Suprapubic skin (tissue), 4 donors: ENCODE measurements at regions not wholly inside any gene's neighbourhood (a gene's known extent, or its start where the extent isn't known, plus 50 kb on each side); places are given as distances from the start of the nearest gene placed in this dataset.

Experiments
- DNase-seq, 2 donors: peaks; one replicate each; pipeline ENCODE4 v3.0.0-alpha.2; 2019; ENCODE audit warnings: low spot score in 2 of 2
- H3K27ac ChIP-seq: fragments of 200-600 bp; sonication (generic); one replicate; pipeline ENCODE4 v1.5.1; 2019
- H3K27me3 ChIP-seq: fragments of 200-600 bp; sonication (generic); one replicate; pipeline ENCODE4 v1.5.1; 2019
- H3K36me3 ChIP-seq: fragments of 200-600 bp; sonication (generic); one replicate; pipeline ENCODE4 v1.5.1; 2019
- H3K4me1 ChIP-seq: fragments of 200-600 bp; sonication (generic); one replicate; pipeline ENCODE4 v1.5.1; 2019
- H3K4me3 ChIP-seq: fragments of 200-600 bp; sonication (generic); one replicate; pipeline ENCODE4 v1.5.1; 2019; ENCODE audit warnings: mild to moderate bottlenecking
- H3K9me3 ChIP-seq: fragments of 200-600 bp; sonication (generic); one replicate; pipeline ENCODE4 v1.5.1; 2019
- EP300 ChIP-seq: sonication (generic); formaldehyde crosslinking; IDR thresholded peaks from one replicate; pipeline ENCODE4 v1.6.1; 2017; ENCODE audit warnings: antibody characterized with exemption
- POLR2A ChIP-seq, 2 donors: fragments of 450-650 bp; IDR thresholded peaks; one replicate each; pipeline ENCODE4 v1.6.1; 2017; ENCODE audit warnings: antibody characterized with exemption in 2 of 2, mild to moderate bottlenecking in 2 of 2, moderate library complexity in 2 of 2
- POLR2AphosphoS5 ChIP-seq, 3 donors: sonication (generic); formaldehyde crosslinking; IDR thresholded peaks; one replicate each; pipeline ENCODE4 v1.6.1; 2017; ENCODE audit warnings: antibody characterized with exemption in 3 of 3
- WGBS: methylation state at CpG from one replicate; pipeline ENCODE4 v1.1.5; 2018; 5-methylcytosine and 5-hydroxymethylcytosine counted together
- TF ChIP-seq, protein P1 (sequence below), 2 donors: fragments of 200-600 bp in 1 of 2; fragments of 450-650 bp in 1 of 2; sonication (generic) in 1 of 2; IDR thresholded peaks; one replicate each; pipeline ENCODE4 v1.5.1; 2016 to 2019; ENCODE audit warnings: antibody characterized with exemption in 2 of 2, mild to moderate bottlenecking in 1 of 2, moderate library complexity in 1 of 2

DNA sequence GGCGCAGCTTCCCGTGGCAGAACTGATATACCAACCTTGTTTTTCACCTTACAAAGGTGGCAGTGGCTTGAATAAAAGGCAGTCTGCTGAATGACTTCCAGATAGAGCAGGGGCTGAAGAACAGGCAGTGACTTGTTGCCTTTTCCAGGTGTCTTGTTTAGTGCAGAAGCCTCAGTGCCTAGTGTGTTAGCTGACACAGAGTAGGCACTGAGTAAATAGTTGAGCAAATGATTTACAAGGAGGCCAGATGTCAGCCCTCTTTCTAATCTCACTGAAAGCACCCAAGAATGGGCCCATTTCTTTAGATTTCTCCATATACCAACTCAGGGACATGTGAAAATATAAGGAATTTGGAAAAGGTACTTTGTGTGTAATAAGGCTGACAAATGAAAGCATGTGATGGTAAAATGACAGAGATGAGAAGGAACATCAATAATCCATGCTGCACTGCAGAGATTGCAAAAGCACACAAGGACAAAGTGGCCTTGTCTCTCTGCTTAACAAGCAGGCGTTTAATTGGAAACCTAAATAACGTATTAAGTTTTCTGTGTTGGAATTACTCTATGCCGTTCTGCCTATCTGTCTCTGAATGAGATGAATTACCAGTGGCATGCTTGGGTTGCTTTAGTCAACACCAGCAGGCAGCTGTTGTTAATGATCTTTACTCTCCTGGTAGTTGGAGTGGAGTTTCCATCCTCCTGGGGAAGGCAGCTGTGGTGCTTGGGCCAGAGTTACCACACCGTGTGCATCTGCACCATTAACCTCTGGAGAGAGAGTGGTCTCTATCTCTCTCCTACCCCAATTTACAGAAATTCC, 360.1 kb upstream of the C9orf72 start:
- DNase-seq: no peak
- no peak for TF ChIP-seq POLR2AphosphoS5 (IDR thresholded peaks at IDR 0.05)
- TF ChIP-seq EP300: no peak
- no peak for TF ChIP-seq POLR2A (IDR thresholded peaks at IDR 0.05)
- TF ChIP-seq, protein P1, sequence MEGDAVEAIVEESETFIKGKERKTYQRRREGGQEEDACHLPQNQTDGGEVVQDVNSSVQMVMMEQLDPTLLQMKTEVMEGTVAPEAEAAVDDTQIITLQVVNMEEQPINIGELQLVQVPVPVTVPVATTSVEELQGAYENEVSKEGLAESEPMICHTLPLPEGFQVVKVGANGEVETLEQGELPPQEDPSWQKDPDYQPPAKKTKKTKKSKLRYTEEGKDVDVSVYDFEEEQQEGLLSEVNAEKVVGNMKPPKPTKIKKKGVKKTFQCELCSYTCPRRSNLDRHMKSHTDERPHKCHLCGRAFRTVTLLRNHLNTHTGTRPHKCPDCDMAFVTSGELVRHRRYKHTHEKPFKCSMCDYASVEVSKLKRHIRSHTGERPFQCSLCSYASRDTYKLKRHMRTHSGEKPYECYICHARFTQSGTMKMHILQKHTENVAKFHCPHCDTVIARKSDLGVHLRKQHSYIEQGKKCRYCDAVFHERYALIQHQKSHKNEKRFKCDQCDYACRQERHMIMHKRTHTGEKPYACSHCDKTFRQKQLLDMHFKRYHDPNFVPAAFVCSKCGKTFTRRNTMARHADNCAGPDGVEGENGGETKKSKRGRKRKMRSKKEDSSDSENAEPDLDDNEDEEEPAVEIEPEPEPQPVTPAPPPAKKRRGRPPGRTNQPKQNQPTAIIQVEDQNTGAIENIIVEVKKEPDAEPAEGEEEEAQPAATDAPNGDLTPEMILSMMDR (IDR thresholded peaks at IDR 0.05): no peak
- no peak overlapping the region for H3K27ac ChIP-seq

DNA sequence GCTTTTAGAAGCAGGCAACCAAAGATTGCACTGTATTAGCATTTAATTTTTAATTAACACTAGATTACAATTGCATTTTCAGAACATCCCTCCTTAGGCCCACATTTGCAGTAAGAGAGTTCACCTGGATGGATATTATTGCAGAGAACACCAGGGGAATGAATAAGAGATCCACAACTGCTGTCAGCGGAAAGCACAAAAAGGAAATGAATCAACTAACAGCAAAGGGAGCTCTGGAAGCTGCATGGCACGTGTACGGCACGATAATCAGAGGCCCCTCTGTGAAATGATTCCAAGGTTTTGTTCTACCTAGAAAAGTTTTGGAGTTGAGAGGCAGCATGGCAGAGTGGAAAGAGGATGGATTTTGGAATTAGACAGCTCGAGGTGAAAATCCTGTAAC, 361.2 kb upstream of the C9orf72 start:
- H3K4me1 ChIP-seq: no peaks in the 10 kb centered on the region
- no peak overlapping the region for H3K4me3 ChIP-seq
- no peaks in the 10 kb centered on the region for H3K9me3 ChIP-seq
- TF ChIP-seq POLR2A (IDR thresholded peaks at IDR 0.05) (no peak), EP300 (no peak), POLR2AphosphoS5 (IDR thresholded peaks at IDR 0.05) (no peak)
- TF ChIP-seq, protein P1 (IDR thresholded peaks at IDR 0.05): no peak
- no peaks in the 10 kb centered on the region for H3K27me3 ChIP-seq
- WGBS: 84% methylated on average over 5 of the region's 5 CpGs
- DNase-seq: no peak
- H3K27ac ChIP-seq: no peak overlapping the region
- H3K36me3 ChIP-seq: no peaks in the 10 kb centered on the region

More for the DNA sequence above, 360.1 kb upstream of the C9orf72 start:
- no peaks in the 10 kb centered on the region for H3K9me3 ChIP-seq
- H3K4me3 ChIP-seq: no peak overlapping the region
- no peaks in the 10 kb centered on the region for H3K27me3 ChIP-seq
- H3K4me1 ChIP-seq: no peaks in the 10 kb centered on the region
- WGBS: 52% methylated on average over 6 of the region's 6 CpGs
- H3K36me3 ChIP-seq: no peaks in the 10 kb centered on the region

DNA sequence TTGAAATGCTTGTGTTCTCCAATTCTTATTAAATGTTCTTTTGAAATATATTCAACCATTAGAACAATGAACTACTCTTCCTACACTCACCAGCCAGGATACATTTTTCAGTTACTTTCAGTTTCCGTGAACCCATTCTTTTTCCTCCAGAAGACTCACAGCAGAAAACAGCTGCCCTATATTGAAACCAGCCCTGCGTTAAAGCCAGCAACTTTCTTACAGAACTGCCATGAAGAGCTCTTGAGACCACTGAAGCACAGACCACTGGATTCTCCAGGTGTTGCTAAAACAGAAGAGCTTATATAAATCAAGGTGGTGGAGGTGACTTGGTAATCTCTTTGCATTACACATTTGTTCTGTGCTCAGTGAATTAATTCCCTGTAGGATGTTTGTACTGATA, 365.9 kb upstream of the C9orf72 start:
- H3K9me3 ChIP-seq: no peaks in the 10 kb centered on the region
- DNase-seq: no peak
- H3K36me3 ChIP-seq: no peaks in the 10 kb centered on the region
- WGBS: 67% methylated on average over 2 of the region's 2 CpGs
- H3K4me1 ChIP-seq: no peaks in the 10 kb centered on the region
- no peak overlapping the region for H3K4me3 ChIP-seq
- H3K27ac ChIP-seq: no peak overlapping the region
- no peak for TF ChIP-seq POLR2AphosphoS5 (IDR thresholded peaks at IDR 0.05)
- TF ChIP-seq, protein P1 (IDR thresholded peaks at IDR 0.05): no peak
- no peaks in the 10 kb centered on the region for H3K27me3 ChIP-seq

DNA sequence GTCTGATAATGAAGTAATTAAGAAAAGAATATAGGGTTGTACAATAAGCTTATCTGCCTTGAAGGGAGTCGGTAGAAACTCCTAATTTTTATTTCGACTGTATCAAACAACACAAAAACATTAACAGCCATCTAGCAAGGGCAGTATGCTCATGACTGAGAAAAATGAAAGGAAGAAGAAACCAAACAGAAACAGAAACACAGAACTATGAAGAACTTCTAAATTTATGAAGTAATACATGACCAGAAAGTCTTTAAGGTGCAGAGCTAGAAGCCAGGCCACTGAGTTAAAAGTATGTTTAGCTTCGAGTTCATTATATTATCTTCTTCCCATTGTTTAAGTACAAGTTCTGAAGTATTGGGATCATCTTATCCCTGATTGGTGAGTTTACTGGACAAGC, 367.3 kb upstream of the C9orf72 start:
- Histone ChIP-seq H3K36me3 (no peaks in the 10 kb centered on the region), H3K4me3 (no peak overlapping the region), H3K9me3 (no peaks in the 10 kb centered on the region)

DNA sequence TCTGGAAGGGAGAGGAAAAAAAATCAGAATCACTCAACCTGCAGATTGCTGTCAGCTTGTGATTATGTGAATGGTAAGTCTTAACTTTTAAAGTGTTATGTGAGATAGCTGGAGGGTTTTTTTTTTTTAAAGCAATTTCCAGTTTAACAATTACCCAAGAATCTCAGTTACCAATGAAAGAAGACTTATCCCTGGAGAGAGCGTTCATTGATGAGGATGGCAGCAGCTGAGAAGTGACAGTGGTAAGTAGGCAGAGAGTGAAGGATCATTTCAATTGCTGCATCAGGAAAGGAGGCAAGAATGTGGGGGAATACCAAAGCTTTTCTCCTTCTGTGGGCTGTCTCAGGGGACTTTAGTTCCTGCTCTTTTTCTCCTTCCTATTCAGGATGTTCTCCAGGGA, 370.2 kb upstream of the C9orf72 start:
- Histone ChIP-seq H3K27ac (no peak overlapping the region), H3K4me1 (no peaks in the 10 kb centered on the region), H3K27me3 (no peaks in the 10 kb centered on the region), H3K36me3 (no peaks in the 10 kb centered on the region), H3K4me3 (no peak overlapping the region), H3K9me3 (no peaks in the 10 kb centered on the region)
- TF ChIP-seq, protein P1 (IDR thresholded peaks at IDR 0.05): no peak
- TF ChIP-seq EP300 (no peak), POLR2AphosphoS5 (IDR thresholded peaks at IDR 0.05) (no peak), POLR2A (IDR thresholded peaks at IDR 0.05) (no peak)
- no peak for DNase-seq
- 70% methylated on average over 1 of the region's 1 CpG for WGBS

More for the DNA sequence above, 367.3 kb upstream of the C9orf72 start:
- DNase-seq: no peak
- no peaks in the 10 kb centered on the region for H3K27me3 ChIP-seq
- no peak for TF ChIP-seq POLR2AphosphoS5 (IDR thresholded peaks at IDR 0.05)
- TF ChIP-seq EP300: no peak
- TF ChIP-seq POLR2A (IDR thresholded peaks at IDR 0.05): no peak
- TF ChIP-seq, protein P1 (IDR thresholded peaks at IDR 0.05): no peak
- no peaks in the 10 kb centered on the region for H3K4me1 ChIP-seq
- WGBS: 86% methylated on average over 3 of the region's 3 CpGs
- H3K27ac ChIP-seq: no peak overlapping the region
